Activated T-cell treated with anti-CD3 and anti-CD28 coated beads, Interleukin-2, amount 50 U/mL, for 24 hours (primary cell): ENCODE measurements at regions not wholly inside any gene's neighbourhood (a gene's known extent, or its start where the extent isn't known, plus 50 kb on each side); places are given as distances from the start of the nearest gene placed in this dataset.
"Not testable (repeated sequence)": the region's sequence is repeated elsewhere in the genome, so short reads cannot be mapped to it uniquely, and the experiment has no call there.

Source experiments
- DNase-seq: peaks from one replicate; pipeline ENCODE4 v3.0.0-alpha.2; 2020
- H3K27ac Mint-ChIP-seq: 2 replicates; pipeline ENCODE4 v1.8.0; 2020; ENCODE audit warnings: mild to moderate bottlenecking, mixed read lengths
- H3K27me3 Mint-ChIP-seq: 2 replicates; pipeline ENCODE4 v1.8.0; 2020; ENCODE audit warnings: mixed read lengths
- H3K36me3 Mint-ChIP-seq: 2 replicates; pipeline ENCODE4 v1.8.0; 2020; ENCODE audit warnings: low read depth, mixed read lengths
- H3K4me1 Mint-ChIP-seq: 2 replicates; pipeline ENCODE4 v1.8.0; 2020; ENCODE audit warnings: low read depth, mixed read lengths
- H3K4me3 Mint-ChIP-seq: 2 replicates; pipeline ENCODE4 v1.8.0; 2020; ENCODE audit warnings: mild to moderate bottlenecking, moderate library complexity, mixed read lengths
- H3K9me3 Mint-ChIP-seq: 2 replicates; pipeline ENCODE4 v1.8.0; 2020; ENCODE audit warnings: mixed read lengths

DNA sequence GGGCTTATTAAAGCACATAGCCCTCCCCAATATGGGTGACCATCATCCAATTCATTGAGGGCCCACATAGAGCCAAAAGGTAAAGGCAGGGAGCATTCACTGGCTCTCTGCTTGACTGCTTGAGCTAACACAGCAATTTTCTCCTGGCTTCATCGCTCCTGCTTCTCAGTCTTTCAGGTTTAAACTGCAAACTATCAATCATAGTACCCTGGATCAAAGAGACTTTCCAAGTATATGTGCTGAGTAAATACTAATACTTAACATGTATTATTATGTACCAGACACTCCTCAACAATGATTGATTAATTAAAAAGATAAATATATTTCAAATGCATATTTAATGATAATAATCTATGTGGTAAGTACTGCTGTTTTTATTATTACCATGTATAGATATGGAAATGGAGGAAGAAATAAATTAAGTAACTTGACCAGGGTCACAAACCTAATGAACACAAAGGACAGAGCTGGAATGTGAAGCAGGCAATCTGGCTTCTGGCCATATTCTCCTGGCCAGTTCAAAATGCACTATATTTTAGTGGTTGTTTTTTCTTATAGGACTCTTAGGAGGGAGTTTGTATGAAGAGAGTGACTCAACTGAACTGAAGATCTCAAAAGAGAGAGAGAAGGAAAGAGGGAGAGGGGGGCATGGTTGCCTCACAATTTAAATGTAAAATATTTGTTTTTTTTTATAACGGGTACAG lies 1197.3 kb downstream of the TECRL start:
- H3K27me3 Mint-ChIP-seq = no peaks in the 10 kb centered on the region
- no peak for DNase-seq
- no peaks in the 10 kb centered on the region for H3K36me3 Mint-ChIP-seq
- H3K9me3 Mint-ChIP-seq = peaks cover 21% of the 10 kb centered on the region
- H3K27ac Mint-ChIP-seq = no peak overlapping the region
- no peak overlapping the region for H3K4me3 Mint-ChIP-seq
- no peaks in the 10 kb centered on the region for H3K4me1 Mint-ChIP-seq

DNA sequence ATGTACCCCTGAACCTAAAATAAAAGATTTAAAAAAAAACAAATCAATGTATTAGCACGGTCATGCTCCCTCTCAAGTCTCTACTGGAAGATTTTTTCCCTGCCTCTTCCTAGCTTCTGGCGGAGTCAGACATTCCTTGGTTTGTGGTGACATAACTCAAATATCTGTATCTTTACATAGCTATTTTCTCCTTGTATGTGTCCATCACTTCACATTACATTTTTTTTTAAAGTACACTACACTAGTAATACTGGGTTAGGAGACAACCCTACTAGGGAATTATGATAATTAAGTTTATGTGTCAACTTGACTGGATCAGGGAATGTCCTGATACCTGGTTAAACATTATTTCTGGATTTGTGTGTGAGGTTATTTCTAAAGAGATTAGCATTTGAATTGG lies 1197.9 kb downstream of the TECRL start:
- Mint-ChIP-seq H3K9me3 (peaks cover 17% of the 10 kb centered on the region), H3K27ac (no peak overlapping the region), H3K4me3 (no peak overlapping the region), H3K27me3 (no peaks in the 10 kb centered on the region), H3K4me1 (no peaks in the 10 kb centered on the region), H3K36me3 (no peaks in the 10 kb centered on the region)
- no peak for DNase-seq

DNA sequence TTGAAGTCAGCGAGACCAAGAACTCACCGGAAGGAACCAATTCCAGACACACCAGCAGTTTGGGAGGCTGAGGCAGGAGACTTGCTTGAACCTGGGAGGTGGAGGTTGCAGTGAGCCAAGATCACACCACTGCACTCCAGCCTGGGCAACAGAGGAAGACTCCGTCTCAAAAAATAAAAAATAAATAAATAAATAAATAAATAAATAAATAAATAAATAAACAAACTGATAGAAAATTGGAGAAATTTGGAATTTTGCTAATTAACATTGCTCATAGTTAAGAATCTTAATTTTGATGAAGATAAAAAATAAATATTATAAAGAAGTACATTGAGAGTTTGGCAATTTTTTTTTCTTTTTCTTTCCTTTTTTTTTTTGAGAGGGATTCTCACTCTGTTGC lies 1216.2 kb downstream of the TECRL start:
- not testable (repeated sequence) for H3K27ac Mint-ChIP-seq, H3K36me3 Mint-ChIP-seq, H3K4me1 Mint-ChIP-seq, DNase-seq, H3K4me3 Mint-ChIP-seq, H3K27me3 Mint-ChIP-seq
- H3K9me3 Mint-ChIP-seq = peaks cover 14% of the 10 kb centered on the region

DNA sequence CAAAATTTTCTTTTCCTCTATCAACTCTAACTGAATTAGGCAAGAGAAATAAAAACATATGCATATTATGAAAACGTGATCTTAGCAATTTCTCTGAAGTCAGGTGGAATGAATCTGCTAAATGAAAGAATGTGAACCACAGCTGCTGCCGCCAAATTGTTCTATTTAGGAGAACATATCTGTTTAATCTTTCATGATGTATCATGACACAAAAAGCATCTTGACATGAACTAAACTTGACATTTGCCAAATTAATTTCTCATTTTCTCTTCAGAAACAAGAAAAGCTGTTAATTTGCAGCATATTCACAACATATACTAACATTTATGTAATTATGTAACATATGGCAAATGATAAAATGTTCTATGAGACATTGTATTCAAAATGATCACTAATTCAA lies 1237.9 kb downstream of the TECRL start:
- Mint-ChIP-seq H3K36me3 (no peaks in the 10 kb centered on the region), H3K27me3 (no peaks in the 10 kb centered on the region), H3K4me1 (no peaks in the 10 kb centered on the region), H3K9me3 (peaks cover 25% of the 10 kb centered on the region), H3K27ac (no peak overlapping the region), H3K4me3 (no peak overlapping the region)
- no peak for DNase-seq

DNA sequence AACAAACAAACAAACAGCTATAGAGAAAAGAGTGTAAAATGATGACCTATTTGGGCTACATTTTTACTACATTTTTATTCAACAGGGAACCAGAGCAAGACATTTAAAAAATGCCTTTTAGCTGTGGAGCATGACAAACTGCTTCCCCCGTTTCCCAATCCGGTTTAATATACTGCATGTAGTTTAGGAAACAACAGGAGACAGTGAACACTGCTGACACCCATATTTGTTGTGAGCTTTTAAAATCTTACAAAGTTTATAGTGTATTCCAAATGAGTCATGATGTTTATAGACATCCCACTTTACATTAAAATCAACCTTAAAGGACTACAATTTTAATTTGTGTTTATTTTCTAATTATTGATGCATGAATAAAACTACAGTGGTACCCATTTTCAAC lies 1238.3 kb downstream of the TECRL start:
- H3K27ac Mint-ChIP-seq = no peak overlapping the region
- H3K4me1 Mint-ChIP-seq = no peaks in the 10 kb centered on the region
- H3K36me3 Mint-ChIP-seq = no peaks in the 10 kb centered on the region
- no peak overlapping the region for H3K4me3 Mint-ChIP-seq
- no peak for DNase-seq
- no peaks in the 10 kb centered on the region for H3K27me3 Mint-ChIP-seq
- H3K9me3 Mint-ChIP-seq = peaks cover 28% of the 10 kb centered on the region

DNA sequence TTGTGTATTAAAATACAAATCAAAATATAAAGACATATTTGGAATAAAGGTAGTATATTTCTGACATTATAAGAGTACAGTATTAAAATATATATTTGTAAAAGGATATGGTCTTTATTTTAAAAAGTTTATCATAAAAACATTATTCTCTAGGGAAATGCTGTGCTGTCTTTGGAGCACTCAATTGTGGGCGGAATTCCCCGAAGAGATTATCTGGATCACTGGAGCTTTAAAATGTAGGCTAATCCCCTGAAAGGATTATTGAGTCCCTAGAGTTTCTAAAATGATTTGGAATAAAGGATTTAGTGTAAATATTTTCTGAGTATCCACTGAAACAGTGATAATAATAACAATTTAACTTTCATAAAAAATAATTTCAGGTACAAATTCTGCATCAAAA lies 1239.4 kb downstream of the TECRL start:
- Mint-ChIP-seq H3K27ac (no peak overlapping the region), H3K4me1 (no peaks in the 10 kb centered on the region), H3K4me3 (no peak overlapping the region), H3K27me3 (no peaks in the 10 kb centered on the region), H3K36me3 (no peaks in the 10 kb centered on the region), H3K9me3 (peaks cover 33% of the 10 kb centered on the region)
- no peak for DNase-seq

DNA sequence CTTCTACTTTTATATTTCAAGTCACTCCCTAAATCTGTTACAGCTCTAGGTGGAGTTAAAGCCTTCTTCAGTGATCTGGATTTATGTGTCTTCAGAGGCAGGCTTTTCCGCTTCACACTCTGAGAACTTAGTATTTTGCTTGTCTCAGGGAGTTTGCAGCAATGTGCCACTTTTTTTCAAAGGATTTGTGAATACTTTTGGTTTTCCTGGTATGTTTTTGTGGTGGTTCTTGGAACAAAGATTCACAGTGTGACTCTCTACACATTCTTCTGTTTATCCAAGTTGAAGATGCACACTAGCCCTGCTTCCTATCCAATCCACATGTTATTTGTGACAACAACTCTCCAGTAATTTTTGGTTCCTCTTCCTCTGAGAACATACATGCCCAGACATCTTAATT lies 1253.7 kb downstream of the TECRL start:
- H3K9me3 Mint-ChIP-seq = peaks cover 29% of the 10 kb centered on the region
- no peaks in the 10 kb centered on the region for H3K4me1 Mint-ChIP-seq
- no peaks in the 10 kb centered on the region for H3K27me3 Mint-ChIP-seq
- no peak overlapping the region for H3K4me3 Mint-ChIP-seq
- H3K27ac Mint-ChIP-seq = no peak overlapping the region
- DNase-seq = no peak
- no peaks in the 10 kb centered on the region for H3K36me3 Mint-ChIP-seq

DNA sequence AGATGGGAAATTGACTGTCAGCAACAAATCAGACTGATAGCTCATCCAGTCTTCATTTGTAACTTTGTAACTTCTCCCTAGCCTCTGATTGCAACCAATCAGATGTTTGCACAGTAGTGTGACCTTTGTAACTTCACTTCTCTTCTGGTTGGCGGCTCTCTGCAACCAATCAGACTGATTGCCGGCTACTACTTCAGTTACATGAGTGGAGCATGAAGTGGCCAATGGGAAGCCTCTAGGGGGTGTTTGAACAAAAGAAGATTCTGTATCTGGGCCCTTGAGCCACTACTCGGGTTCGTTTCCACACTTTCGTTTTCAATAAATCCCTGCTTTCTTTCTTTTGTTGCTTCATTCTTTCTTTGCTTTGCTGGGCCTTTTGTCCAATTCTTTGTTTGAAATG lies 1285.8 kb downstream of the TECRL start:
- Mint-ChIP-seq H3K27ac (no peak overlapping the region), H3K36me3 (no peaks in the 10 kb centered on the region), H3K4me3 (no peak overlapping the region), H3K4me1 (no peaks in the 10 kb centered on the region), H3K27me3 (no peaks in the 10 kb centered on the region), H3K9me3 (peaks cover 12% of the 10 kb centered on the region)
- DNase-seq = no peak

DNA sequence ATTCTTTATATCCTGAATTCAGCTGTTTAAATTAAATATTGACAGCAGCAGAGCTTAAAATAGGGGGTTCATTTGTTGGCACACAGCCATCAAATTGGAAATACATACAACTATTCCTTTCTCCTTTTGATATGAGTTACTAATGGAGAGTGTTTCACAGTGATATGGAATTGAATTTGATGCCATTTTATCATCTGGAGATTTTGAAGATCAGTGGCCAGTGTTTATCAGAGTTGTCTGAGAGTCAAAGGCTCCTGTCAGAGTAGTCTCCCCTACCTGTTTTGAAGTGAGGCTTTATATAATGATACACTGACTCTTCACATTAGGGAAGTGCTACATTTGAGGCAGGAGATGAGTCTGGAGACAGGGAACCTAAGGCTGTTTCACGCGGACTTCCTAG lies 1286.3 kb downstream of the TECRL start:
- Mint-ChIP-seq H3K9me3 (peaks cover 12% of the 10 kb centered on the region), H3K4me3 (no peak overlapping the region), H3K36me3 (no peaks in the 10 kb centered on the region), H3K4me1 (no peaks in the 10 kb centered on the region), H3K27me3 (no peaks in the 10 kb centered on the region), H3K27ac (no peak overlapping the region)
- DNase-seq = no peak

DNA sequence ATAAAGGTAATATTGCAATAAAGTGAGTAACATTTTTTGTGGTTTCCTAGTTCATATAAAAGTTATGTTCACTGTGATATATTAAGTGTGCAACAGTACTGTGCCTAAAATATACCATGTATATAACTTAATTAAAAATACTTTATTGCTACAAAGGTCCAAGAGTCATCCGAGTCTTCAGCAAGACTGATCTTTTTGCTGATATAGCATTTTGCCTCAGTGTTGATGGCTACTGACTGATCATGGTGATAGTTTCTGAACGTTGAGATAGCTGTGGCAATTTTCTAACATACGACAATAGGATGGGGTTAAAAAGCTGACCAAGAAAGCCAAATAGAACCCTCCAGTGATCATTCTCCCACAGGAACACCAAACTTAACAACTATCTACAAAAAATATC lies 1302.7 kb downstream of the TECRL start:
- no peaks in the 10 kb centered on the region for H3K27me3 Mint-ChIP-seq
- H3K4me3 Mint-ChIP-seq = no peak overlapping the region
- no peaks in the 10 kb centered on the region for H3K4me1 Mint-ChIP-seq
- peaks cover 21% of the 10 kb centered on the region for H3K9me3 Mint-ChIP-seq
- no peak for DNase-seq
- no peak overlapping the region for H3K27ac Mint-ChIP-seq
- H3K36me3 Mint-ChIP-seq = no peaks in the 10 kb centered on the region

DNA sequence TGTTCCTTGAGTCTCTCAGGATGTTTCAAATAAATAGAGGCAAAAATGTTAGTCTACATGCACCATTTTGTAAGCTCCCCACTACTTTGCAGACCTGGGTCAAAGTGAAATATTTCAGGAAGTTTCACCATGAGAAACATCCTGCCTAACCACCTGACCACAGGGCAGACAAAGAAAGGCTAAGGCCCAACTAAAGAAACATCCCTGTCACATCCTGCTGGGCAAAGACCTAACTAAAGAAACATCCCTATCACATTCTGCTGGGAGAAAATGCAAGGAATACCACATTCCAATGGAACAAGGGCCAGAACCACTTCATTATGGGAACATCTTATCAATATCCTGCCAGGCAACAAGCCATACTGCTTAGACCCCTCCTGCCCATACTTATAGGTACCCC lies 1303.4 kb downstream of the TECRL start:
- DNase-seq = no peak
- no peaks in the 10 kb centered on the region for H3K27me3 Mint-ChIP-seq
- no peaks in the 10 kb centered on the region for H3K4me1 Mint-ChIP-seq
- no peaks in the 10 kb centered on the region for H3K36me3 Mint-ChIP-seq
- no peak overlapping the region for H3K27ac Mint-ChIP-seq
- H3K9me3 Mint-ChIP-seq = peaks cover 21% of the 10 kb centered on the region
- no peak overlapping the region for H3K4me3 Mint-ChIP-seq

DNA sequence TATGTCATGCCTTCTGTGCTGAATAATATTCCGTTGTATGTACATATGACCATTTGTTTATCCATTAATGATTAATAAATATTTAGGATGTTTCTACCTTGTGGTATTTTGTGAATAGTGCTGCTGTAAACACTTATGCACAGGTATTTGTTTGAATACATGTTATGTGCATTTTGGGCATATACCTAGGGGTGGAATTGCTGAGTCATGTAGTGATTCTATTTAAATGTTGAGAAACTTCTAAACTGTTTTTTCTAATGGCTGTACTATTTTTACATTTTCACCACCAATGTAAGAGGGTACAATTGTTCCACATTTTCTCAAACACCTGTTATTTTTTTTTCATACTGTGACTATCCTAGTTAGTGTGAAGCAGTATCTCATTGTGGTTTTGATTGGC lies 1318.6 kb downstream of the TECRL start:
- Mint-ChIP-seq H3K4me3 (no peak overlapping the region), H3K4me1 (no peaks in the 10 kb centered on the region), H3K9me3 (peaks cover 14% of the 10 kb centered on the region), H3K27me3 (no peaks in the 10 kb centered on the region), H3K27ac (no peak overlapping the region), H3K36me3 (no peaks in the 10 kb centered on the region)
- DNase-seq = no peak

DNA sequence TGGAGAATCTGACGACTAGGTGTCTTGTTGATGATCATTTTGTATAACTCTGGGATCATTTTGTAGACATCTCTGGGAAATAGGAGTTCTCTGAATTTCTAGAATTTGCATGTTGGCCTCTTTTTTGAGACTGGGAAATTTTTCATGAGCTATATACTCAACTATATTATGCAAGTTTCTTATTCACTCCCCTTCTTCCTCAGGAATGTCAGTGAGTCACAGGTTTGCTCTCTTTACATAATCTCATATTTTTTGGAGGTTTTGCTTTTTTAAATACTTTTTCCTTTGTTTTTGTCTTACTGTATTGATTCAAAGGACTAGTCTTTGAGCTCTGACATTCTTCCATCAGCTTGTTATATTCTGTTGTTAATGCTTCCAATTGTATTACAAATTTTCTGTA lies 1324.2 kb downstream of the TECRL start:
- no peak overlapping the region for H3K27ac Mint-ChIP-seq
- no peak overlapping the region for H3K4me3 Mint-ChIP-seq
- H3K27me3 Mint-ChIP-seq = no peaks in the 10 kb centered on the region
- no peaks in the 10 kb centered on the region for H3K4me1 Mint-ChIP-seq
- peaks cover 28% of the 10 kb centered on the region for H3K9me3 Mint-ChIP-seq
- no peaks in the 10 kb centered on the region for H3K36me3 Mint-ChIP-seq
- no peak for DNase-seq

DNA sequence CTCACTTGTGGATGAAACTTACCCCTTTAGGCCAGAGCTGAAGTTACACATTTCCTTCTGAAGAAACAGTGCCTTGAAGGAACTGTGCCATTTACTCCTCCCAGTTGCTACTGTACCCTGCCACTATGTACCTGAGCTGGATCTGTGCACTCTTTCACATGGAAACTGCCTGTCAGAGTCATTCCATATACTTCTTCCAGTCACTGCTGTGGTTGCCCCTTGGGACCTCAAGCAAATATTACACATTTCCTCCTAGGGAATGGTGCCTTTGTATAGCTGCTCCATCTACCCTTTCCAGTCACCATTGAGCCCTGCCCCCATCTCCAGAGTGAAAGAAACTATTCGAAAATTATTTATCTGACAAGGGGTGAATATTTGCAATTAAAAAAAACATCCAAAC lies 1328.3 kb downstream of the TECRL start:
- Mint-ChIP-seq H3K4me1 (no peaks in the 10 kb centered on the region), H3K27ac (no peak overlapping the region), H3K4me3 (no peak overlapping the region), H3K27me3 (no peaks in the 10 kb centered on the region), H3K9me3 (peaks cover 24% of the 10 kb centered on the region), H3K36me3 (no peaks in the 10 kb centered on the region)
- no peak for DNase-seq

DNA sequence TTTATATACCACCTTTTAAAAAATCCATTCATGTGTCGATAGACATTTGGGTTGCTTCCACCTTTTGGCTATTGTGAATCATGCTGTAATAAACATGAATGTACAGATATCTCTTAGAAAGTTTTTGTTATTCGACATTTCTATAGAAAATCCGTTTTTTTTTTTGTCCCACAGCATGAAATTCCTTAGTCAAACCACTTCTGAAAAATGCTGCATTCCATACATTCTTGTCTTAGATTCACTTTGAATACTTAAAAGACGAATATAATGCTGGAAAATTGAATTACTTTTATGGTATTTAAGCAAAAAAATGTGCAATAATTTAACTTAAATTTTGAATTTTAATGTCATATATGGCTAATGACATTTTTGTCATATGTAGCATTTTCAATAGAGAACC lies 1345.5 kb downstream of the TECRL start:
- Mint-ChIP-seq H3K9me3 (peaks cover 28% of the 10 kb centered on the region), H3K4me1 (no peaks in the 10 kb centered on the region), H3K27ac (no peak overlapping the region), H3K4me3 (no peak overlapping the region), H3K36me3 (no peaks in the 10 kb centered on the region), H3K27me3 (no peaks in the 10 kb centered on the region)
- DNase-seq = no peak

DNA sequence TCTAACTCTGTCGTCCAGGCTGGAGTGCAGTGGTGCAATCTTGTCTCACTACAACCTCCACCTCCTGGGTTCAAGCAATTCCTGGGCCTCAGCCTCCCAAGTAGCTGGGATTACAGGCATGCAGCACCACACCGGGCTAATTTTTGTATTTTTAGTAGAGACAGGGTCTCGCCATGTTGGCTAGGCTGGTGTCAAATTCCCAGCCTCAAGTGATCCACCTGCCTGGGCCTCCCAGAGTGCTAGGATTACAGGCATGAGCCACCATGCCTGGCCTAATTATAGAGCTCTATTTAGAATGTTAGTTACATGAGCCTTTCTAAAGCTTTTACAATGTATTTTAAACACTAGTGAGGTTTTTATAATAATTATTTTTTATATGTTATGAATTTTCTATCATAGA lies 1346.4 kb downstream of the TECRL start:
- H3K27me3 Mint-ChIP-seq, H3K36me3 Mint-ChIP-seq, DNase-seq, H3K27ac Mint-ChIP-seq, H3K4me1 Mint-ChIP-seq, H3K4me3 Mint-ChIP-seq: not testable (repeated sequence)
- H3K9me3 Mint-ChIP-seq = peaks cover 25% of the 10 kb centered on the region
